PC-3 (cell line): ENCODE measurements at regions not wholly inside any gene's neighbourhood (a gene's known extent, or its start where the extent isn't known, plus 50 kb on each side); places are given as distances from the start of the nearest gene placed in this dataset.

Source experiments
- ATAC-seq: fragments of 200-7000 bp; cut with Tn5 transposase; 2 replicates; pipeline ENCODE4 v1.9.1; 2020; ENCODE audit warnings: mild to moderate bottlenecking, moderate library complexity
- BruUV-seq: library from RNA; stranded (reverse); fragments of 400-500 nt; replicated peaks from 2 replicates; lab custom pipeline; 2021; lab: Mats Ljungman, UMichigan
- CTCF ChIA-PET: fragments of 300-600 bp; sonication (Branson Sonifier 250); formaldehyde crosslinking; loops from one replicate; lab custom pipeline; 2022; ENCODE audit warnings: antibody characterized with exemption; lab: Charles Lee
- POLR2A ChIA-PET: fragments of 300-600 bp; sonication (Branson Sonifier 250); formaldehyde crosslinking; loops from one replicate; lab custom pipeline; 2022; ENCODE audit warnings: antibody characterized with exemption; ENCODE audit not compliant: unreplicated experiment; lab: Charles Lee
- DNase-seq: peaks from one replicate; pipeline ENCODE4 v3.0.0-alpha.2; 2015
- H2AFZ ChIP-seq: fragments of 300-600 bp; sonication (generic); 2 replicates; pipeline ENCODE4 v1.6.0; 2016; ENCODE audit warnings: antibody characterized with exemption, low read length
- H3F3A ChIP-seq: fragments of 300-600 bp; sonication (generic); one replicate; pipeline ENCODE4 v1.6.0; 2017; ENCODE audit warnings: antibody characterized with exemption, low read length, control low read depth, mild to moderate bottlenecking; ENCODE audit not compliant: unreplicated experiment
- H3K27ac ChIP-seq: fragments of 300-600 bp; sonication (generic); 2 replicates; pipeline ENCODE4 v1.5.1; 2016; ENCODE audit warnings: mild to moderate bottlenecking, low read length
- H3K27me3 ChIP-seq: fragments of 300-600 bp; sonication (generic); 2 replicates; pipeline ENCODE4 v1.6.1; 2016; ENCODE audit warnings: low read length, mixed read lengths
- H3K36me3 ChIP-seq: fragments of 300-600 bp; sonication (generic); 2 replicates; pipeline ENCODE4 v1.6.1; 2016; ENCODE audit warnings: low read depth, mixed run types, low read length, mixed read lengths
- H3K4me1 ChIP-seq: fragments of 300-600 bp; sonication (generic); 2 replicates; pipeline ENCODE4 v1.5.1; 2016; ENCODE audit warnings: low read length; ENCODE audit not compliant: insufficient read depth
- H3K4me2 ChIP-seq: fragments of 300-600 bp; sonication (generic); 2 replicates; pipeline ENCODE4 v1.6.0; 2016; ENCODE audit warnings: low read length
- H3K4me3 ChIP-seq: fragments of 300-600 bp; sonication (generic); 2 replicates; pipeline ENCODE4 v1.5.1; 2016; ENCODE audit warnings: mild to moderate bottlenecking, low read length, mixed read lengths
- H3K79me2 ChIP-seq: fragments of 300-600 bp; sonication (generic); 2 replicates; pipeline ENCODE4 v1.6.1; 2017; ENCODE audit warnings: low read length, mixed read lengths
- H3K9ac ChIP-seq: fragments of 300-600 bp; sonication (generic); 2 replicates; pipeline ENCODE4 v1.6.0; 2016; ENCODE audit warnings: mild to moderate bottlenecking, low read length
- H3K9me2 ChIP-seq: fragments of 300-600 bp; sonication (generic); replicated peaks from 2 replicates; pipeline ENCODE4 v1.6.1; 2016; ENCODE audit warnings: mixed run types, low read length, mixed read lengths
- H3K9me3 ChIP-seq: fragments of 300-600 bp; sonication (generic); 2 replicates; pipeline ENCODE4 v1.6.1; 2016; ENCODE audit warnings: low read length, mixed read lengths
- H4K20me1 ChIP-seq: fragments of 300-600 bp; sonication (generic); 2 replicates; pipeline ENCODE4 v1.6.1; 2016; ENCODE audit warnings: low read length, mixed read lengths
- CTCF ChIP-seq: fragments of 300-600 bp; sonication (generic); conservative IDR thresholded peaks from 2 replicates; pipeline ENCODE4 v1.5.1; 2017; ENCODE audit warnings: antibody characterized with exemption, low read depth, mild to moderate bottlenecking, low read length
- EZH2 ChIP-seq: fragments of 300-600 bp; sonication (generic); IDR thresholded peaks from one replicate; pipeline ENCODE4 v1.6.1; 2017; ENCODE audit warnings: antibody characterized with exemption, mild to moderate bottlenecking, low read length; ENCODE audit not compliant: unreplicated experiment
- EZH2phosphoT487 ChIP-seq: fragments of 300-600 bp; sonication (generic); IDR thresholded peaks from 2 replicates; pipeline ENCODE4 v1.6.1; 2018; ENCODE audit warnings: mild to moderate bottlenecking, antibody characterized with exemption, low read length, borderline replicate concordance
- intact Hi-C: fragments of 100-400 bp; cut with micrococcal nuclease; formaldehyde crosslinking; loops from 2 replicates; pipeline ENCODE4 v1.9.0; 2023

- H3K4me2 ChIP-seq, result no peak overlapping the region
- no peak for ATAC-seq
- intact Hi-C loops, result no loop called here
- no peak for DNase-seq
- no TSS peak for BruUV-seq
- no peak overlapping the region for H2AFZ ChIP-seq
- H3K9me3 ChIP-seq, result no peaks in the 10 kb centered on the region; the same call in 1 of the 2 replicates
- no peak for TF ChIP-seq EZH2
- no peak for TF ChIP-seq EZH2phosphoT487
- TF ChIP-seq CTCF, result no peak
- H3F3A ChIP-seq, result no peaks in the 10 kb centered on the region
- H3K27ac ChIP-seq, result no peak overlapping the region
- no peak overlapping the region for H3K9ac ChIP-seq
- H3K79me2 ChIP-seq, result no peaks in the 10 kb centered on the region
- no peaks in the 10 kb centered on the region for H3K9me2 ChIP-seq
- H3K4me1 ChIP-seq, result no peaks in the 10 kb centered on the region
- H3K36me3 ChIP-seq, result no peaks in the 10 kb centered on the region
- H4K20me1 ChIP-seq, result no peaks in the 10 kb centered on the region
- H3K27me3 ChIP-seq, result no peaks in the 10 kb centered on the region
- H3K4me3 ChIP-seq, result no peak overlapping the region
- ChIA-PET POLR2A (no interaction called here), CTCF (no interaction called here)
Observed at GRCh38 chr7:153413199-153413539, 639.0 kb upstream of the DPP6 start.

GRCh38 chr7:153413540-153414287, 638.5 kb upstream of the DPP6 start:
- Histone ChIP-seq H3K9me2 (no peaks in the 10 kb centered on the region), H3K9ac (no peak overlapping the region), H3K9me3 (no peaks in the 10 kb centered on the region; the same call in 1 of the 2 replicates), H3K4me3 (no peak overlapping the region), H3K27ac (no peak overlapping the region), H4K20me1 (no peaks in the 10 kb centered on the region), H3K4me2 (no peak overlapping the region), H2AFZ (no peak overlapping the region), H3K36me3 (no peaks in the 10 kb centered on the region), H3K4me1 (no peaks in the 10 kb centered on the region), H3K27me3 (no peaks in the 10 kb centered on the region), H3F3A (no peaks in the 10 kb centered on the region), H3K79me2 (no peaks in the 10 kb centered on the region)
- CTCF ChIA-PET, result no interaction called here
- DNase-seq, result no peak
- no peak for TF ChIP-seq CTCF
- no peak for TF ChIP-seq EZH2phosphoT487
- TF ChIP-seq EZH2, result no peak
- no peak for ATAC-seq
- POLR2A ChIA-PET, result no interaction called here
- BruUV-seq, result no TSS peak
- intact Hi-C loops, result no loop called here

GRCh38 chr7:153414288-153414629, 637.9 kb upstream of the DPP6 start:
- no peaks in the 10 kb centered on the region for H3K27me3 ChIP-seq
- ChIA-PET POLR2A (no interaction called here), CTCF (no interaction called here)
- H3K9me3 ChIP-seq, result no peaks in the 10 kb centered on the region; the same call in 1 of the 2 replicates
- H3K9ac ChIP-seq, result no peak overlapping the region
- no peaks in the 10 kb centered on the region for H3K4me1 ChIP-seq
- no peak overlapping the region for H3K4me2 ChIP-seq
- DNase-seq (no peak), ATAC-seq (no peak)
- no peaks in the 10 kb centered on the region for H3F3A ChIP-seq
- H3K4me3 ChIP-seq, result no peak overlapping the region
- H4K20me1 ChIP-seq, result no peaks in the 10 kb centered on the region
- H3K36me3 ChIP-seq, result no peaks in the 10 kb centered on the region
- no peak overlapping the region for H3K27ac ChIP-seq
- H3K9me2 ChIP-seq, result no peaks in the 10 kb centered on the region
- no TSS peak for BruUV-seq
- no peak overlapping the region for H2AFZ ChIP-seq
- H3K79me2 ChIP-seq, result no peaks in the 10 kb centered on the region
- no peak for TF ChIP-seq CTCF
- TF ChIP-seq EZH2phosphoT487, result no peak
- TF ChIP-seq EZH2, result no peak
- intact Hi-C loops, result no loop called here
